ENCODE measurements at regions not wholly inside any gene's neighbourhood (a gene's known extent, or its start where the extent isn't known, plus 50 kb on each side); places are given as distances from the start of the nearest gene placed in this dataset.
"Not testable (repeated sequence)": the region's sequence is repeated elsewhere in the genome, so short reads cannot be mapped to it uniquely, and the experiment has no call there.

GRCh38 chr2:110308728-110309127, 96.4 kb upstream of the MTLN start:
- not testable (repeated sequence) for FAIRE-seq

GRCh38 chr2:110292807-110293206, 80.5 kb upstream of the MTLN start:
- FAIRE-seq; DNase-seq (ENCODE audit: insufficient read length): not testable (repeated sequence)

More at GRCh38 chr2:110308728-110309127, 96.4 kb upstream of the MTLN start:
- not testable (repeated sequence) for DNase-seq (ENCODE audit: insufficient read length)

- not testable (repeated sequence) for DNase-seq (ENCODE audit: insufficient read length); FAIRE-seq
These were observed 79.7 kb upstream of the MTLN start for GRCh38 chr2:110291909-110292579.

- FAIRE-seq; DNase-seq (ENCODE audit: insufficient read length): not testable (repeated sequence)
These were observed 75.5 kb upstream of the MTLN start for GRCh38 chr2:110287817-110288216.

GRCh38 chr2:110287253-110287652, 74.9 kb upstream of the MTLN start:
- FAIRE-seq; DNase-seq (ENCODE audit: insufficient read length): not testable (repeated sequence)

- FAIRE-seq; DNase-seq (ENCODE audit: insufficient read length): not testable (repeated sequence)
These were observed 72.7 kb upstream of the MTLN start for GRCh38 chr2:110285002-110285401.

GRCh38 chr2:110280804-110281203, 68.5 kb upstream of the MTLN start:
- DNase-seq (ENCODE audit: insufficient read length); FAIRE-seq: not testable (repeated sequence)

- not testable (repeated sequence) for FAIRE-seq; DNase-seq (ENCODE audit: insufficient read length)
These were observed 64.7 kb upstream of the MTLN start for GRCh38 chr2:110277054-110277453.

GRCh38 chr2:110276092-110276491, 63.7 kb upstream of the MTLN start:
- not testable (repeated sequence) for DNase-seq (ENCODE audit: insufficient read length); FAIRE-seq

- not testable (repeated sequence) for FAIRE-seq
These were observed 57.3 kb upstream of the MTLN start for GRCh38 chr2:110269674-110270073.

GRCh38 chr2:110267828-110268407, 55.6 kb upstream of the MTLN start:
- not testable (repeated sequence) for FAIRE-seq; DNase-seq (ENCODE audit: insufficient read length)

More at GRCh38 chr2:110269674-110270073, 57.3 kb upstream of the MTLN start:
- not testable (repeated sequence) for DNase-seq (ENCODE audit: insufficient read length)

GRCh38 chr2:110264804-110265203, 52.5 kb upstream of the MTLN start:
- DNase-seq (ENCODE audit: insufficient read length); FAIRE-seq: not testable (repeated sequence)

GRCh38 chr2:110264076-110264681, 51.8 kb upstream of the MTLN start:
- DNase-seq (ENCODE audit: insufficient read length); FAIRE-seq: not testable (repeated sequence)

GRCh38 chr2:110263462-110263861, 51.1 kb upstream of the MTLN start:
- DNase-seq (ENCODE audit: insufficient read length); FAIRE-seq: not testable (repeated sequence)

All from GM12892 (cell line).